ENCODE measurements at regions not wholly inside any gene's neighbourhood (a gene's known extent, or its start where the extent isn't known, plus 50 kb on each side); places are given as distances from the start of the nearest gene placed in this dataset.

- H3K4me1 ChIP-seq (ENCODE audit: control insufficient read depth, insufficient read depth, low read length), result no peaks in the 10 kb centered on the region
- no peak for ATAC-seq
Measured at GRCh38 chr4:53805291-53805690, 214.0 kb upstream of the LNX1 start.

GRCh38 chr4:53804719-53805118 lies 213.4 kb upstream of the LNX1 start:
- Histone ChIP-seq H3K4me3 (ENCODE audit: low read depth in 2 of 2, low read length in 2 of 2) (no peak overlapping the region), H3K4me1 (ENCODE audit: control insufficient read depth, insufficient read depth, low read length) (no peaks in the 10 kb centered on the region), H3K27me3 (ENCODE audit: control insufficient read depth, insufficient read depth, low read length) (no peaks in the 10 kb centered on the region), H3K27ac (ENCODE audit: low read length) (no peak overlapping the region), H3K36me3 (ENCODE audit: control insufficient read depth, insufficient read depth, low read length) (no peaks in the 10 kb centered on the region), H3K9me3 (ENCODE audit: control insufficient read depth, insufficient read depth, low read depth, low read length) (no peaks in the 10 kb centered on the region)
- in situ Hi-C loops (cut with HindIII; ENCODE audit: low pct_unique_long_range_greater_than_20kb, low sequenced_read_pairs) (no loop called here), intact Hi-C loops (cut with micrococcal nuclease; ENCODE audit: unreplicated experiment) (loop anchor here (10.0 kb wide), 1 partner anchor 60 kb away; no protein-coding TSS in a partner anchor)
- ChIA-PET CTCF (no interaction called here), POLR2A (no interaction called here)
- DNase-seq (ENCODE audit: low read depth, low spot score) (no peak), ATAC-seq (no peak)
- TF ChIP-seq CTCF (IDR thresholded peaks at IDR 0.05), result peak; percentile 61
- TF ChIP-seq SIN3A (IDR thresholded peaks at IDR 0.05; ENCODE audit: borderline replicate concordance, insufficient read depth, low read depth, low read length), result no peak
- no peak for TF ChIP-seq TCF7L2 (IDR thresholded peaks at IDR 0.05; ENCODE audit: low read depth, low read length)
- BruUV-seq (replicated peaks), result no TSS peak

More at GRCh38 chr4:53805291-53805690, 214.0 kb upstream of the LNX1 start:
- ChIA-PET CTCF (no interaction called here), POLR2A (no interaction called here)
- Histone ChIP-seq H3K27me3 (ENCODE audit: control insufficient read depth, insufficient read depth, low read length) (no peaks in the 10 kb centered on the region), H3K9me3 (ENCODE audit: control insufficient read depth, insufficient read depth, low read depth, low read length) (no peaks in the 10 kb centered on the region), H3K27ac (ENCODE audit: low read length) (no peak overlapping the region), H3K36me3 (ENCODE audit: control insufficient read depth, insufficient read depth, low read length) (no peaks in the 10 kb centered on the region), H3K4me3 (ENCODE audit: low read depth in 2 of 2, low read length in 2 of 2) (no peak overlapping the region)
- intact Hi-C loops (cut with micrococcal nuclease; ENCODE audit: unreplicated experiment), result loop anchor here (10.0 kb wide), 1 partner anchor 60 kb away; no protein-coding TSS in a partner anchor
- in situ Hi-C loops (cut with HindIII; ENCODE audit: low pct_unique_long_range_greater_than_20kb, low sequenced_read_pairs), result no loop called here
- TF ChIP-seq TCF7L2 (IDR thresholded peaks at IDR 0.05; ENCODE audit: low read depth, low read length), result no peak
- DNase-seq (ENCODE audit: low read depth, low spot score), result no peak
- BruUV-seq (replicated peaks), result no TSS peak

GRCh38 chr4:53802500-53802899 lies 211.2 kb upstream of the LNX1 start:
- H3K27me3 ChIP-seq (ENCODE audit: control insufficient read depth, insufficient read depth, low read length), result no peaks in the 10 kb centered on the region
- ChIA-PET POLR2A (no interaction called here), CTCF (no interaction called here)
- intact Hi-C loops (cut with micrococcal nuclease; ENCODE audit: unreplicated experiment), result loop anchor here (10.0 kb wide), 1 partner anchor 62 kb away; no protein-coding TSS in a partner anchor
- no peaks in the 10 kb centered on the region for H3K4me1 ChIP-seq (ENCODE audit: control insufficient read depth, insufficient read depth, low read length)
- TF ChIP-seq REST (IDR thresholded peaks at IDR 0.05; ENCODE audit: insufficient read depth in 1 of 2, low read depth in 2 of 2, low read length in 1 of 2), result no peak
- TF ChIP-seq TCF7L2 (IDR thresholded peaks at IDR 0.05; ENCODE audit: low read depth, low read length), result no peak
- no peak for TF ChIP-seq CTCF (IDR thresholded peaks at IDR 0.05)
- TF ChIP-seq SIN3A (IDR thresholded peaks at IDR 0.05; ENCODE audit: borderline replicate concordance, insufficient read depth, low read depth, low read length), result no peak
- no peak for TF ChIP-seq POLR2AphosphoS5 (IDR thresholded peaks at IDR 0.05; ENCODE audit: low read depth, low read length)
- DNase-seq (ENCODE audit: low read depth, low spot score), result no peak
- no peak overlapping the region for H3K27ac ChIP-seq (ENCODE audit: low read length)
- no peak for ATAC-seq
- in situ Hi-C loops (cut with HindIII; ENCODE audit: low pct_unique_long_range_greater_than_20kb, low sequenced_read_pairs), result no loop called here
- H3K9me3 ChIP-seq (ENCODE audit: control insufficient read depth, insufficient read depth, low read depth, low read length), result no peaks in the 10 kb centered on the region
- no peaks in the 10 kb centered on the region for H3K36me3 ChIP-seq (ENCODE audit: control insufficient read depth, insufficient read depth, low read length)
- no peak overlapping the region for H3K4me3 ChIP-seq (ENCODE audit: low read depth in 2 of 2, low read length in 2 of 2)
- no TSS peak for BruUV-seq (replicated peaks)

All from Panc1 (cell line).